ENCODE measurements at regions not wholly inside any gene's neighbourhood (a gene's known extent, or its start where the extent isn't known, plus 50 kb on each side); places are given as distances from the start of the nearest gene placed in this dataset.

DNA sequence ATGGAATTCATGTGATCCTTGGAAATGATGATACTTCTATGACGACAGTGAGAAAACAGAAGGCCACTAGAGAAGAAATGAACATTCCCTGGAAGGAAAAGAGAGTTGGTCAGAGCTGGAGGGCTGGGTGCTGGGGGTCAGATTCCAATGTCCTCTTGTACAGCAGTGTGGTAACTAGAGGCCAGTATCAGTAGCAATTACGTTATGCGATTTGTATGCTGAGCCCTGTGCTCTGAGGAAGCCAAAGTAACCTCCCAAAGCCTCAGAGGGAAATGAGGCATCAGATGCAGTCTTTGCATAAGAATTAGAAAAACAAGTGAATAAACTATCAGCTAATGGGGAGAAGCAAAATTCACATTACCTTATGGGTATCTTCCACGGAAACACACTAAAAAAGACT, 65.5 kb upstream of the SLC4A11 start:
- TF ChIP-seq, protein P1, sequence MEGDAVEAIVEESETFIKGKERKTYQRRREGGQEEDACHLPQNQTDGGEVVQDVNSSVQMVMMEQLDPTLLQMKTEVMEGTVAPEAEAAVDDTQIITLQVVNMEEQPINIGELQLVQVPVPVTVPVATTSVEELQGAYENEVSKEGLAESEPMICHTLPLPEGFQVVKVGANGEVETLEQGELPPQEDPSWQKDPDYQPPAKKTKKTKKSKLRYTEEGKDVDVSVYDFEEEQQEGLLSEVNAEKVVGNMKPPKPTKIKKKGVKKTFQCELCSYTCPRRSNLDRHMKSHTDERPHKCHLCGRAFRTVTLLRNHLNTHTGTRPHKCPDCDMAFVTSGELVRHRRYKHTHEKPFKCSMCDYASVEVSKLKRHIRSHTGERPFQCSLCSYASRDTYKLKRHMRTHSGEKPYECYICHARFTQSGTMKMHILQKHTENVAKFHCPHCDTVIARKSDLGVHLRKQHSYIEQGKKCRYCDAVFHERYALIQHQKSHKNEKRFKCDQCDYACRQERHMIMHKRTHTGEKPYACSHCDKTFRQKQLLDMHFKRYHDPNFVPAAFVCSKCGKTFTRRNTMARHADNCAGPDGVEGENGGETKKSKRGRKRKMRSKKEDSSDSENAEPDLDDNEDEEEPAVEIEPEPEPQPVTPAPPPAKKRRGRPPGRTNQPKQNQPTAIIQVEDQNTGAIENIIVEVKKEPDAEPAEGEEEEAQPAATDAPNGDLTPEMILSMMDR (conservative IDR thresholded peaks at IDR 0.05; ENCODE audit: control insufficient read depth, insufficient read depth, low read depth, low read length), result no peak
- DNase-seq (ENCODE audit: low read depth), result no peak
- H3K4me3 ChIP-seq (ENCODE audit: control insufficient read depth, low read depth, low read length), result no peak overlapping the region

DNA sequence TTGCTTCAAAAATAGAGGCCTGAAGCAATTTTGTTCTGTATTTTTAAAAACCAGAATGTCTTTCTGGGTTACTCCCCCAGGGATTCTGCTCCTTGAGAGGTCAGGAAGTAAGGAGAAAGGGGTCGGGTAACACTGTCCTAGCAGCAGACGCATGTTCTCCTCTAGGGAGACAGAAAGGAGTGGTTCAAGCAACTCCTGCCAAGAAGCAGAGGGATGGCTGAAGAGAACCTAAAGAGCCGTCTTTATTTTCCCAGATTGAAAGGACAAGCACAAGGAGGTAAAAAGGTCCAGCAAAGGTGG, 58.0 kb upstream of the SLC4A11 start:
- no peak overlapping the region for H3K4me3 ChIP-seq (ENCODE audit: control insufficient read depth, low read depth, low read length)
- DNase-seq (ENCODE audit: low read depth), result no peak
- TF ChIP-seq, protein P1 (conservative IDR thresholded peaks at IDR 0.05; ENCODE audit: control insufficient read depth, insufficient read depth, low read depth, low read length), result no peak

DNA sequence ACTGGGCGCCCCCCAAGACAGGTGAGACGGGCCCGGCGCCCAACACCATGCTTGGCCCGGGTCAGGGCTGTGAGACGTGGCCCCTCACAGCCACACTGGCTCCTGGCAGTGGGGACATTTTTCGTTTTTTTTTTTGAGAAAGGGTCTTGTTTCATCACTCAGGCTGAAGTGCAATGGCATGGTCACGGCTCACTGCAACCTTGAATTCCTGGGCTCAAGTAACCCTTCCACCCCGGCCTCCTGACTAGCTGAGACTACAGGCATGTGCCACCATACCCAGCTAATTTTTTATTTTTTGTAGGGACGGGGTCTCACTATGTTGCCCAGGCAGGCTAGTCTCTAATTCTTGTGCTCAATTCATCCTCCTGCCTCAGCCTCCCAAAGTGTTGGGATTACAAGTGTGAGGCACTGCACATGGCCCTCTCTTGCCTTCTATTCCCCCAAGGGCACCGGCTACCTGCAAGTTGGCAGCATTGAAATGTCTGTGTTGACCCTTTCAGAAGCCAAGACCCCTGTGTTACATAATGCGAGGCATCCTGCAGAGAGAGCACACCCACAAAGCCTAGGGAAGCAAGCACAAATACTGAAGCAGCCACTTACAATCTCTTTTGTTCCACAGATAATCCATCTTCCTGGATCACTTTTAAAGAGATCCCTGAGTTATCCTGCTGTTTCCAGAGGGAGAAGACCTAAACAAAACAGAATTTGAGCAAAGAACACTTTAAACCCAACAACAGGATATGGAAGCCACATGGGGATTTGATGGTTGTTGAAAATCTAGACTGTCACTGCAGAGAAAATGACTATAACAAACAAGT, 57.5 kb upstream of the SLC4A11 start:
- no peak overlapping the region for H3K4me3 ChIP-seq (ENCODE audit: control insufficient read depth, low read depth, low read length)
- TF ChIP-seq, protein P1 (conservative IDR thresholded peaks at IDR 0.05; ENCODE audit: control insufficient read depth, insufficient read depth, low read depth, low read length), result no peak
- no peak for DNase-seq (ENCODE audit: low read depth)

Data from fibroblast of mammary gland (primary cell).